ENCODE measurements at regions not wholly inside any gene's neighbourhood (a gene's known extent, or its start where the extent isn't known, plus 50 kb on each side); places are given as distances from the start of the nearest gene placed in this dataset.

- POLR2A ChIA-PET = interaction anchor here (0.8 kb wide), 1 partner anchor 15 kb away, joined by 3 read pairs; no protein-coding TSS in a partner anchor
- H3K4me3 ChIP-seq (ENCODE audit: low read depth, low read length) = no peak overlapping the region
- TF ChIP-seq CTCF (IDR thresholded peaks at IDR 0.05; ENCODE audit: insufficient read depth, low read length, missing control alignments) = no peak
- DNase-seq (ENCODE audit: low read depth, low spot score) = no peak
- CTCF ChIA-PET = no interaction called here
Observed at GRCh38 chr1:67955591-67955990, 94.8 kb downstream of the DIRAS3 start.

- no peak overlapping the region for H3K4me3 ChIP-seq (ENCODE audit: low read depth, low read length)
- no peak for DNase-seq (ENCODE audit: low read depth, low spot score)
- TF ChIP-seq CTCF (IDR thresholded peaks at IDR 0.05; ENCODE audit: insufficient read depth, low read length, missing control alignments) = no peak
- CTCF ChIA-PET = interaction anchor here (0.8 kb wide), 1 partner anchor 26 kb away, joined by 3 read pairs; no protein-coding TSS in a partner anchor
- POLR2A ChIA-PET = no interaction called here
Observed at GRCh38 chr1:67953301-67953700, 97.1 kb downstream of the DIRAS3 start.

- H3K4me3 ChIP-seq (ENCODE audit: low read depth, low read length) = no peak overlapping the region
- no peak for TF ChIP-seq CTCF (IDR thresholded peaks at IDR 0.05; ENCODE audit: insufficient read depth, low read length, missing control alignments)
- no peak for DNase-seq (ENCODE audit: low read depth, low spot score)
- CTCF ChIA-PET = interaction anchor here (1.0 to 1.1 kb wide), 2 partner anchors 11 to 146 kb away, joined by 3 to 4 read pairs; no protein-coding TSS in a partner anchor
- POLR2A ChIA-PET = no interaction called here
Observed at GRCh38 chr1:67952071-67952470, 98.4 kb downstream of the DIRAS3 start.

GRCh38 chr1:67951014-67951413 is 99.4 kb downstream of the DIRAS3 start:
- H3K4me3 ChIP-seq (ENCODE audit: low read depth, low read length) = no peak overlapping the region
- TF ChIP-seq CTCF (IDR thresholded peaks at IDR 0.05; ENCODE audit: insufficient read depth, low read length, missing control alignments) = no peak
- DNase-seq (ENCODE audit: low read depth, low spot score) = no peak
- ChIA-PET POLR2A (no interaction called here), CTCF (interaction anchor here (1.1 kb wide), 2 partner anchors 59 to 101 kb away, joined by 3 read pairs; no protein-coding TSS in a partner anchor)

- POLR2A ChIA-PET = no interaction called here
- CTCF ChIA-PET = interaction anchor here (0.8 to 1.2 kb wide), 2 partner anchors 10 to 62 kb away, joined by 3 to 5 read pairs; no protein-coding TSS in a partner anchor
- H3K4me3 ChIP-seq (ENCODE audit: low read depth, low read length) = no peak overlapping the region
- no peak for TF ChIP-seq CTCF (IDR thresholded peaks at IDR 0.05; ENCODE audit: insufficient read depth, low read length, missing control alignments)
- peak; percentile 56 for DNase-seq (ENCODE audit: low read depth, low spot score)
Observed at GRCh38 chr1:67948151-67949080, 102.0 kb downstream of the DIRAS3 start.

- TF ChIP-seq CTCF (IDR thresholded peaks at IDR 0.05; ENCODE audit: insufficient read depth, low read length, missing control alignments) = no peak
- no peak for DNase-seq (ENCODE audit: low read depth, low spot score)
- POLR2A ChIA-PET = no interaction called here
- CTCF ChIA-PET = no interaction called here
- no peak overlapping the region for H3K4me3 ChIP-seq (ENCODE audit: low read depth, low read length)
Observed at GRCh38 chr1:67947114-67947513, 103.3 kb downstream of the DIRAS3 start.

All from AG04449 (cell line).